ENCODE measurements at regions not wholly inside any gene's neighbourhood (a gene's known extent, or its start where the extent isn't known, plus 50 kb on each side); places are given as distances from the start of the nearest gene placed in this dataset.

- no peaks in the 10 kb centered on the region for H3K79me1 ChIP-seq (ENCODE audit: low read depth, low read length)
- H3K27ac ChIP-seq (replicated peaks; ENCODE audit: low read length): no peak overlapping the region
- H3K27me3 ChIP-seq (ENCODE audit: control insufficient read depth in 3 of 3, insufficient read depth in 3 of 3, low read depth in 1 of 3, low read length in 3 of 3): no peaks in the 10 kb centered on the region
Observed at GRCh38 chr7:21261627-21262594, 166.0 kb upstream of the SP4 start.

GRCh38 chr7:21269021-21269420, 158.9 kb upstream of the SP4 start:
- no peak overlapping the region for H2BK120ac ChIP-seq (ENCODE audit: low read depth, low read length)
- no peaks in the 10 kb centered on the region for H3K36me3 ChIP-seq (replicated peaks in 1 of 2; ENCODE audit: control insufficient read depth in 2 of 2, insufficient read depth in 2 of 2, low read length in 2 of 2)
- H3K18ac ChIP-seq (ENCODE audit: low read length): no peak overlapping the region
- no peak overlapping the region for H3K4ac ChIP-seq (ENCODE audit: low read length)
- H2BK15ac ChIP-seq (ENCODE audit: low read length): no peak overlapping the region
- no peak overlapping the region for H3K4me2 ChIP-seq (ENCODE audit: insufficient read depth, low read length, poor library complexity, severe bottlenecking)
- no peak overlapping the region for H2AFZ ChIP-seq (ENCODE audit: low read length)
- H2BK12ac ChIP-seq (ENCODE audit: low read length): no peak overlapping the region
- no peaks in the 10 kb centered on the region for H3K9me3 ChIP-seq (replicated peaks in 1 of 2; ENCODE audit: control insufficient read depth in 2 of 2, insufficient read depth in 1 of 2, low read depth in 1 of 2, low read length in 2 of 2)
- H3K9ac ChIP-seq (ENCODE audit: low read depth, low read length, poor library complexity): no peak overlapping the region
- no peak overlapping the region for H2AK5ac ChIP-seq (ENCODE audit: low read depth, low read length)
- H3K27me3 ChIP-seq (ENCODE audit: control insufficient read depth in 3 of 3, insufficient read depth in 3 of 3, low read depth in 1 of 3, low read length in 3 of 3): no peaks in the 10 kb centered on the region
- no peak overlapping the region for H3K23ac ChIP-seq (ENCODE audit: low read depth, low read length, poor library complexity)
- H3K14ac ChIP-seq (ENCODE audit: low read length): no peak overlapping the region
- H3K27ac ChIP-seq (replicated peaks; ENCODE audit: low read length): no peak overlapping the region
- H4K8ac ChIP-seq (ENCODE audit: low read depth, low read length): no peak overlapping the region
- H2BK5ac ChIP-seq (ENCODE audit: low read length): no peak overlapping the region
- no peaks in the 10 kb centered on the region for H3K79me1 ChIP-seq (ENCODE audit: low read depth, low read length)
- no peak for DNase-seq (ENCODE audit: low spot score)
- no CpG with 5 or more reads among the region's 4 CpGs for WGBS, 2 donors (ENCODE audit: extremely low coverage in 2 of 2, insufficient read length in 2 of 2, insufficient replicate concordance in 1 of 2)
- H4K91ac ChIP-seq (ENCODE audit: low read depth, low read length, poor library complexity): no peak overlapping the region
- H3K4me3 ChIP-seq (ENCODE audit: low read length in 2 of 2): no peak overlapping the region
- H3K4me1 ChIP-seq (ENCODE audit: control insufficient read depth in 2 of 2, insufficient read depth in 1 of 2, low read depth in 1 of 2, low read length in 2 of 2): no peaks in the 10 kb centered on the region

More at GRCh38 chr7:21261627-21262594, 166.0 kb upstream of the SP4 start:
- H3K18ac ChIP-seq (ENCODE audit: low read length): peak overlapping the region; percentile 69
- H2BK5ac ChIP-seq (ENCODE audit: low read length): no peak overlapping the region
- H3K4me3 ChIP-seq (ENCODE audit: low read length in 2 of 2): no peak overlapping the region
- no peak overlapping the region for H3K4ac ChIP-seq (ENCODE audit: low read length)
- no peak overlapping the region for H2AK5ac ChIP-seq (ENCODE audit: low read depth, low read length)
- H3K23ac ChIP-seq (ENCODE audit: low read depth, low read length, poor library complexity): no peak overlapping the region
- no peaks in the 10 kb centered on the region for H3K4me1 ChIP-seq (ENCODE audit: control insufficient read depth in 2 of 2, insufficient read depth in 1 of 2, low read depth in 1 of 2, low read length in 2 of 2)
- H4K91ac ChIP-seq (ENCODE audit: low read depth, low read length, poor library complexity): no peak overlapping the region
- H3K14ac ChIP-seq (ENCODE audit: low read length): no peak overlapping the region
- no peaks in the 10 kb centered on the region for H3K9me3 ChIP-seq (replicated peaks in 1 of 2; ENCODE audit: control insufficient read depth in 2 of 2, insufficient read depth in 1 of 2, low read depth in 1 of 2, low read length in 2 of 2)
- no peak overlapping the region for H2BK15ac ChIP-seq (ENCODE audit: low read length)
- peak; percentile 31 for DNase-seq (ENCODE audit: low spot score)
- no CpG with 5 or more reads among the region's 9 CpGs for WGBS, 2 donors (ENCODE audit: extremely low coverage in 2 of 2, insufficient read length in 2 of 2, insufficient replicate concordance in 1 of 2)
- no peak overlapping the region for H3K4me2 ChIP-seq (ENCODE audit: insufficient read depth, low read length, poor library complexity, severe bottlenecking)
- no peak overlapping the region for H3K9ac ChIP-seq (ENCODE audit: low read depth, low read length, poor library complexity)
- H3K36me3 ChIP-seq (replicated peaks in 1 of 2; ENCODE audit: control insufficient read depth in 2 of 2, insufficient read depth in 2 of 2, low read length in 2 of 2): no peaks in the 10 kb centered on the region
- H2BK12ac ChIP-seq (ENCODE audit: low read length): no peak overlapping the region
- H2BK120ac ChIP-seq (ENCODE audit: low read depth, low read length): no peak overlapping the region
- H2AFZ ChIP-seq (ENCODE audit: low read length): no peak overlapping the region
- no peak overlapping the region for H4K8ac ChIP-seq (ENCODE audit: low read depth, low read length)

- H2AFZ ChIP-seq (ENCODE audit: low read length): no peak overlapping the region
- H3K27me3 ChIP-seq (ENCODE audit: control insufficient read depth in 3 of 3, insufficient read depth in 3 of 3, low read depth in 1 of 3, low read length in 3 of 3): no peaks in the 10 kb centered on the region
- no peak overlapping the region for H2BK15ac ChIP-seq (ENCODE audit: low read length)
- peaks cover 0 to 4% of the 10 kb centered on the region in 2 donors for H3K4me1 ChIP-seq (ENCODE audit: control insufficient read depth in 2 of 2, insufficient read depth in 1 of 2, low read depth in 1 of 2, low read length in 2 of 2)
- H3K79me1 ChIP-seq (ENCODE audit: low read depth, low read length): no peaks in the 10 kb centered on the region
- no peak overlapping the region for H3K9ac ChIP-seq (ENCODE audit: low read depth, low read length, poor library complexity)
- H2BK5ac ChIP-seq (ENCODE audit: low read length): no peak overlapping the region
- DNase-seq (ENCODE audit: low spot score): no peak
- no peak overlapping the region for H3K27ac ChIP-seq (replicated peaks; ENCODE audit: low read length)
- no peak overlapping the region for H3K4ac ChIP-seq (ENCODE audit: low read length)
- H3K36me3 ChIP-seq (replicated peaks in 1 of 2; ENCODE audit: control insufficient read depth in 2 of 2, insufficient read depth in 2 of 2, low read length in 2 of 2): no peaks in the 10 kb centered on the region
- H3K14ac ChIP-seq (ENCODE audit: low read length): no peak overlapping the region
- H2BK12ac ChIP-seq (ENCODE audit: low read length): no peak overlapping the region
- H3K18ac ChIP-seq (ENCODE audit: low read length): no peak overlapping the region
- H2AK5ac ChIP-seq (ENCODE audit: low read depth, low read length): no peak overlapping the region
- no peak overlapping the region for H2BK120ac ChIP-seq (ENCODE audit: low read depth, low read length)
- no peak overlapping the region for H3K4me2 ChIP-seq (ENCODE audit: insufficient read depth, low read length, poor library complexity, severe bottlenecking)
- H4K91ac ChIP-seq (ENCODE audit: low read depth, low read length, poor library complexity): no peak overlapping the region
- no CpG with 5 or more reads among the region's 5 CpGs for WGBS, 2 donors (ENCODE audit: extremely low coverage in 2 of 2, insufficient read length in 2 of 2, insufficient replicate concordance in 1 of 2)
- no peak overlapping the region for H3K4me3 ChIP-seq (ENCODE audit: low read length in 2 of 2)
- H4K8ac ChIP-seq (ENCODE audit: low read depth, low read length): no peak overlapping the region
- H3K9me3 ChIP-seq (replicated peaks in 1 of 2; ENCODE audit: control insufficient read depth in 2 of 2, insufficient read depth in 1 of 2, low read depth in 1 of 2, low read length in 2 of 2): no peaks in the 10 kb centered on the region
- H3K23ac ChIP-seq (ENCODE audit: low read depth, low read length, poor library complexity): no peak overlapping the region
Observed at GRCh38 chr7:21276471-21277035, 151.3 kb upstream of the SP4 start.

- Histone ChIP-seq H3K4me2 (ENCODE audit: insufficient read depth, low read length, poor library complexity, severe bottlenecking) (no peak overlapping the region), H2BK15ac (ENCODE audit: low read length) (no peak overlapping the region), H3K27ac (replicated peaks; ENCODE audit: low read length) (no peak overlapping the region), H3K36me3 (replicated peaks in 1 of 2; ENCODE audit: control insufficient read depth in 2 of 2, insufficient read depth in 2 of 2, low read length in 2 of 2) (no peaks in the 10 kb centered on the region), H4K91ac (ENCODE audit: low read depth, low read length, poor library complexity) (no peak overlapping the region), H3K18ac (ENCODE audit: low read length) (no peak overlapping the region), H3K9me3 (replicated peaks in 1 of 2; ENCODE audit: control insufficient read depth in 2 of 2, insufficient read depth in 1 of 2, low read depth in 1 of 2, low read length in 2 of 2) (no peaks in the 10 kb centered on the region), H2BK12ac (ENCODE audit: low read length) (no peak overlapping the region), H3K4ac (ENCODE audit: low read length) (no peak overlapping the region), H3K23ac (ENCODE audit: low read depth, low read length, poor library complexity) (no peak overlapping the region), H2BK5ac (ENCODE audit: low read length) (no peak overlapping the region), H3K4me3 (ENCODE audit: low read length in 2 of 2) (no peak overlapping the region), H2AK5ac (ENCODE audit: low read depth, low read length) (no peak overlapping the region), H3K9ac (ENCODE audit: low read depth, low read length, poor library complexity) (no peak overlapping the region), H2AFZ (ENCODE audit: low read length) (no peak overlapping the region), H3K79me1 (ENCODE audit: low read depth, low read length) (no peaks in the 10 kb centered on the region), H2BK120ac (ENCODE audit: low read depth, low read length) (no peak overlapping the region), H3K4me1 (ENCODE audit: control insufficient read depth in 2 of 2, insufficient read depth in 1 of 2, low read depth in 1 of 2, low read length in 2 of 2) (peaks cover 0 to 4% of the 10 kb centered on the region in 2 donors), H3K27me3 (ENCODE audit: control insufficient read depth in 3 of 3, insufficient read depth in 3 of 3, low read depth in 1 of 3, low read length in 3 of 3) (no peaks in the 10 kb centered on the region), H3K14ac (ENCODE audit: low read length) (no peak overlapping the region), H4K8ac (ENCODE audit: low read depth, low read length) (no peak overlapping the region)
- DNase-seq (ENCODE audit: low spot score): no peak
- WGBS, 2 donors (ENCODE audit: extremely low coverage in 2 of 2, insufficient read length in 2 of 2, insufficient replicate concordance in 1 of 2): 100% methylated on average over 2 of the region's 3 CpGs; no CpG with 5 or more reads in 1 of the 2 donors
Observed at GRCh38 chr7:21278944-21279343, 148.9 kb upstream of the SP4 start.
